AG09319 (cell line): ENCODE measurements at regions not wholly inside any gene's neighbourhood (a gene's known extent, or its start where the extent isn't known, plus 50 kb on each side); places are given as distances from the start of the nearest gene placed in this dataset.

Source experiments
- DNase-seq: peaks from one replicate; pipeline ENCODE4 v3.0.0-alpha.2; 2010; ENCODE audit warnings: low read depth; ENCODE audit errors: extremely low read depth
- TF ChIP-seq, protein P1 (sequence below): IDR thresholded peaks from 2 replicates; pipeline ENCODE4 v1.5.1; 2011; ENCODE audit warnings: low read depth, mild to moderate bottlenecking, inconsistent platforms, low read length, moderate library complexity

DNA sequence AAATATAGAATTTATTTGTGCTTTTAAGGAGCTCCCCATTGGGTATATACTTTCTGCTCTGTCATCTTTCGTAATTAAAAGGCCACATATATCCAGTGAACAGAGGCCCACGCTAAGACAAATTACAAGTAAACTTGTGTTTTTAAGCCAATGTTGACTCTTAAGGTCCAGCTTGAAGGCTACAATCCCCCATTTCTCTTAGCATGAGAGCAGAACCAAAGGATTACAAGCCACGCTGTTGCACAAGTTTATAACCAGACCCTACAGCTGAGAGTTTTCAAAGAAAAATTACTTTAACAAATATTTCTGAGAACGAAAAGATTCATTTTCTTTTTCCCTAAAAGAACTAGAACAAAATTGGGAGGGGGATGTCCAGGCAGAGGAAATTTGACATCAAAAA is 471.0 kb downstream of the TXNL1 start:
- no peak for DNase-seq
- TF ChIP-seq, protein P1, sequence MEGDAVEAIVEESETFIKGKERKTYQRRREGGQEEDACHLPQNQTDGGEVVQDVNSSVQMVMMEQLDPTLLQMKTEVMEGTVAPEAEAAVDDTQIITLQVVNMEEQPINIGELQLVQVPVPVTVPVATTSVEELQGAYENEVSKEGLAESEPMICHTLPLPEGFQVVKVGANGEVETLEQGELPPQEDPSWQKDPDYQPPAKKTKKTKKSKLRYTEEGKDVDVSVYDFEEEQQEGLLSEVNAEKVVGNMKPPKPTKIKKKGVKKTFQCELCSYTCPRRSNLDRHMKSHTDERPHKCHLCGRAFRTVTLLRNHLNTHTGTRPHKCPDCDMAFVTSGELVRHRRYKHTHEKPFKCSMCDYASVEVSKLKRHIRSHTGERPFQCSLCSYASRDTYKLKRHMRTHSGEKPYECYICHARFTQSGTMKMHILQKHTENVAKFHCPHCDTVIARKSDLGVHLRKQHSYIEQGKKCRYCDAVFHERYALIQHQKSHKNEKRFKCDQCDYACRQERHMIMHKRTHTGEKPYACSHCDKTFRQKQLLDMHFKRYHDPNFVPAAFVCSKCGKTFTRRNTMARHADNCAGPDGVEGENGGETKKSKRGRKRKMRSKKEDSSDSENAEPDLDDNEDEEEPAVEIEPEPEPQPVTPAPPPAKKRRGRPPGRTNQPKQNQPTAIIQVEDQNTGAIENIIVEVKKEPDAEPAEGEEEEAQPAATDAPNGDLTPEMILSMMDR, result no peak

DNA sequence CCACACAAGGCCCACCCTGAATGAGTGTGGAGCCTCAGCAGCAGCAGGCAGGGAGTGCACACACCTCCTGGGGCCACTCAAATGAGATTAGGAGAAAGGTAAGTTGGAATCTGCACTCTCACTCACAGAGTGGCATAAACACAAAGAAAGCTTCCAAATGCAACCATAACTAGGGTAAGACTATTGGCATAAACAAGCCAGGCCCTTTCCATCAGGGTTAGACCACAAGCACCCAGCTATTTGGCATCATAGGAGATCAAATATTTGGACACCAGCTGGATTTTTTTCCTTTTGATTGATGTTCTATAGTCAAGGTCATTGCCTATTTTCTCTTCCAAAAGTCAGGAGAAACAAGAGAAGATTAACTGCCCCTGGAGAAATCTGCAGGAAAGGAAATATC is 471.5 kb downstream of the TXNL1 start:
- TF ChIP-seq, protein P1, result no peak

DNA sequence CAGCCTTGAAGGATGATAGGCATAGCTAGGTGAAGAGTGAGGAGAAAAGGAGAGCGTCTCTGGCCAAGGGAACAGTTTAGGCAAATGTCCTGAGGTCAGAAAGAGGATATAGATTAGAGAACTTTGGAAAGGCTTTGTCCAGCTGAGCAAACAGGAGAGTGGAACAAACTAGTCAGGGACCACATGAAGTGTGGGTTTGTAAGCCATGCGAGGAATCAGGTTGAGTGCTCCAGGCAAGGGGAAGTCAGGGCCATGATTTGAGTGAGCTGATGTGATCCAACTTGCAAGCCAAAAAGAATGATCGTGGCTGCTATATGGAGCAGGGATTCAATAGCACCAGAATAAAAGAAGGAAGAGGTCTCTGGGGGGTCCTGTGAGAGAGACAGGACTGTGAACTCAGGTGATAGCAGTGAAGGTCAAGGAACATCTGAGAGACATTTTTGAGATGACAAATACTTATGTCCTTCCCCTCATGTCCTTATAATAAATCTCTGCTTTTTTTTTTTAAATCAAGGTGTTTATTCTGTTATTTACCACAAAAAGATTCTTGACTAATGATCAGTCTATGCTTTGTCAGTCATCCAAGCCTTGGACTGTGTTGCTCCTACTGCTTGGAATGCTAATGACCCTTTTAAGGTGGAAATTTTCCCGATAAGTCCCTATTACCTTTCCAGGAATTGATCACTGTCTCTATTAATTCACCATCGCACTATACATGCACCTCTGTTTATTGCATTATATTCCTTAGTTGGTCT is 472.6 kb downstream of the TXNL1 start:
- TF ChIP-seq, protein P1, result no peak
- DNase-seq, result no peak

More for the DNA sequence above, 471.5 kb downstream of the TXNL1 start:
- no peak for DNase-seq

DNA sequence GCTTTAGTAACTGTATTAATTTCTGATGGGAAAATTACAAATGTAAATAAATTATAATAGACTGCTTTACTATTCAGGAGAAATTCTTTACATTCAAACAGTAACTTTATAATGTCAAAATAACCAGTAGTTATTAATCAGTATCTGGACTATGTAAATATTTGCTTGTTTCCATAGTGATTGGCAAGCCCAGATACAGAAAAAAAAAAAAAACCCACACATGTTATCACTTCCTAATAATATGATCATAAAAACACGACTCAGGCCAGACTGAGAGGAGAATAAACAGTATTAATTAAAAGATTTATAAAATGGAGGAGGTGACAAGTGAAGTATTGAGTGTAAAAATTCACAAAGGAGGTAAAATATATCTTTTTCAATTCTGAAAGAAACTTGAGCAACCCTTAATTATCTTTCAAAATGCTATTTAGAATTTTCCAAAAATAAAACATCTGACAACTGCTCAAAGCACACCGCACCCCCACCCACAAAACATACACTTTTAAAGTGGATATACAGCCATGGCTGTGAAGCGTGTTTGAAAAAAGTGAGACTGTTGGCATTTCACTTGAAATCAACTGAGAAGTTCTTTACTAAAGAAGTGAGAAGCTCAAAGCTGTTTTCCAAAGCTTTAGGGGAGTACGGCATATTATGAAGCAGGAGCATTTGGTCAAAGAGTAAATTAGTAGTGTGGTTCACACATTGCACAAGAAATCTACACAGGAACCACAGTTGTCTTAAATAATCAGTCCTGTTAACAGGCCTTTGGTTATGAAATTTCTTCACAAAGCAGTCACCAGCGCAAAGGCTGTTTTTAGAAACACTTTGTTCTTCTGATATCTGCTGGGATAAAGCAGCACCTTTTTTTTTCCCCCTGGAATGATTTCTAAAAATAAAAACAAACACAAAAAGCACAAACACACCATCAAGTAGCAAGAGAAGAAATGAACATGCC is 475.8 kb downstream of the TXNL1 start:
- DNase-seq, result no peak
- TF ChIP-seq, protein P1, result no peak

DNA sequence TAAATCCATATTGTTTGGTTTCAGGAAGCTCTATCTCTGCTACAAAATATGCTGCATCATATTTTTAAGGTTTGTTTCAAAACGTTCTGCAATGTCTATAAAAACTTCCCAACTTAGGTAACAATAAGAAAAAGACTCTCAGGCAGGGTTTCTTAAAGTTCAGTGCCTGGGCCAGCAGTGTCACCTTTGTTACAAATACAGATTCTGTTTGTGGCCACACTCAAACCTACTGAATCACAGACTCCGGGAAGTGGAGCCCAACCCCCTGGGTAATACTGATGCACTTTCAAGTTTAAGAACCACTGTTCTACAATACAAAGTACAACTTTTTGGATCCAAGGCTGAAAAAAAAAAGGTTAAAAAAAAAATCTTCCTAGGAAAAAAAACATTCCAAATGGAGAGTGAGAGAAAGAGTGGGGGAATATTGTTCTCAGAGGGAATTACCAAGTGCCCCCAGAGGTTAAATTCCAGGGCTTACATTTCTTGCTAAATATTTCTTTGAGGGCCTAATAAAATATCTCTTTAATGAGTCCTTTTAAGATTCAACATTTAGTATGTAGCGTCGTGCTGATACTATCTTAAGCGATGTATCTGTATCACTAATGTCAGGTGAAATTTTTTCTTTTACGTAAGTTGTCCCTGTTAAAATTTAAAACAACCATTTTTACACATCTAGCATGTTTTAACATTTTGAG is 476.7 kb downstream of the TXNL1 start:
- DNase-seq, result no peak
- TF ChIP-seq, protein P1, result no peak

DNA sequence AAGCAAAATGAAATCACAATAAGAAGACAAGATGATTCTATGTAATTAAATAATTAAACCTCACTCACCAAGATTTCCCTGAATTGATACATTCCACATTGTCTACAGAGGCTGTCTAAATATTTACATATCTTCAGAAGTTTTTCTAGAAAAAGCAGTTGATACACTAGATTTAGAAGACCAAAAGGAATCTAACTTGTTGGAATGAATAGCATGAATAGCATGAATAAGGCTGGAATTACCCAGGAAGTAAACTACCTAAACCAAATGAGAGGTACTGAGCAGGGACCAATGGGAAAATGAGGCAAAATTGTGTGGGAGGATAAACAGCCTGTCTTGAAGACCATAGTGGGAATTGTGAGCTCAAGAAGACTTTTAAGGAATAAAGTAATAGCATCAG is 479.7 kb downstream of the TXNL1 start:
- TF ChIP-seq, protein P1, result no peak

More for the DNA sequence above, 479.7 kb downstream of the TXNL1 start:
- no peak for DNase-seq
